Muscle layer of colon (tissue), 2 donors: ENCODE measurements at regions not wholly inside any gene's neighbourhood (a gene's known extent, or its start where the extent isn't known, plus 50 kb on each side); places are given as distances from the start of the nearest gene placed in this dataset.

Source experiments
- H3K27ac ChIP-seq: one replicate; pipeline ENCODE4 v1.7.0; 2013; ENCODE audit warnings: low read depth, mild to moderate bottlenecking, low read length, moderate library complexity
- H3K27me3 ChIP-seq, 2 donors: one replicate each; pipeline ENCODE4 v1.7.0; 2013; ENCODE audit warnings: low read length in 2 of 2, mild to moderate bottlenecking in 2 of 2; ENCODE audit not compliant: insufficient read depth in 2 of 2, control insufficient read depth in 1 of 2
- H3K36me3 ChIP-seq: one replicate; pipeline ENCODE4 v1.7.0; 2013; ENCODE audit warnings: mild to moderate bottlenecking, low read length; ENCODE audit not compliant: insufficient read depth
- H3K4me1 ChIP-seq: one replicate; pipeline ENCODE4 v1.7.0; 2013; ENCODE audit warnings: mild to moderate bottlenecking, low read length; ENCODE audit not compliant: insufficient read depth
- H3K4me3 ChIP-seq, 2 donors: one replicate each; pipeline ENCODE4 v1.7.0; 2013; ENCODE audit warnings: low read length in 2 of 2, low read depth in 1 of 2, mild to moderate bottlenecking in 1 of 2, moderate library complexity in 1 of 2
- H3K9ac ChIP-seq: one replicate; pipeline ENCODE4 v1.7.0; 2013; ENCODE audit warnings: low read length
- H3K9me3 ChIP-seq: one replicate; pipeline ENCODE4 v1.7.0; 2013; ENCODE audit warnings: mild to moderate bottlenecking, low read length
- donor health status: abdominal sarcoma.
- donor health status: Adenocarcinoma of cecum.

DNA sequence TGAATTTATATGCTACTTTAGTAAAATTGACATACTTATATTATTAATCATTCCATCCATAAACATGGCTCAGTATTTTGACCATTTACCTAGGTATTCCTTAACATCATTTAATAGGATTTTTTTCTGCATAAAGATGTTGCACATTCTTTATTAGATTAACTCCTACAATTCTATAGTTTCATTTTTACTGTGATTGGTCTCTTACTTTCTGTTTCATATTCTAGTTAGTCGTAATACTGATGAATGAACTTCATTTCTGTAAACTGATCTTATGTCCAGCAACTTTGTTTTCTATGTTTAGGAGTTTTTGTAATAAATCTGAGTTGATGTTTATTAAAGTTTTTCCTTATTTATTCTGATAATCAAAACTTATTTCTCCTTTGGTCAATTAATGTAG is 278.2 kb upstream of the CXXC4 start:
- Histone ChIP-seq H3K36me3 (no peaks in the 10 kb centered on the region), H3K9me3 (no peaks in the 10 kb centered on the region), H3K27ac (no peak overlapping the region)

DNA sequence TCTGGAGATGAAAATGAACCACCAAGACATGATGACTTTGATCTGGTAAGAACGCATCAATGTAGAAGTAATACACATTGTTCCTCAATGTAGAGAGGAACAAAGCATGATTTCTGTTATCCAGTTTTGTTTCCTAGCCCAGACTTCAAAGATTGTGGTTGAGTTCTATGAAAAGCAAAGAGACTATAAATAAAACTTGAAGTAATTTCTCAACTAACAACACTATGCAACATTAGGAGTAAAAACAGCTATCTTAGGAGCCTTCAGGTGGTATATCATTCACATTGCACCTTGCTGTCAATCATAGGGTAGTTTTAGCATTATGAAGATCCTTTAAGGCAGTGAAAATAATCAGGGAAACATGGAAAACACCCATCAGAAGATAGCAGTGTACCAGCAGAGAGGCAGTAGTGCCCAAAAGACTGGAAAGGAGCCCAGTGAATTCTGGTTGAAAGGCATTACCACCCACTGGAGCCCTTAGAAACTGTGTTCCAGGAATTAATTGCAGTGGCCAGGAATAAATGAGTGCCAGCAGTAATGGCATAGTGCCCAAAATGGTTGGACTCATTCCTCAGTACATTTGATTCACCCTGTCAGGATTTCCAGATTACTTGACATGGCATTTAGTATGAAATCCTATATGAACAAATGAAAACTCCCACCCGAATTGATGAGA is 300.7 kb upstream of the CXXC4 start:
- H3K9me3 ChIP-seq: no peaks in the 10 kb centered on the region
- no peak overlapping the region for H3K27ac ChIP-seq
- no peaks in the 10 kb centered on the region for H3K36me3 ChIP-seq
- H3K4me3 ChIP-seq: no peak overlapping the region
- no peaks in the 10 kb centered on the region for H3K4me1 ChIP-seq
- no peak overlapping the region for H3K9ac ChIP-seq
- H3K27me3 ChIP-seq: no peaks in the 10 kb centered on the region

More for the DNA sequence above, 278.2 kb upstream of the CXXC4 start:
- Histone ChIP-seq H3K4me1 (no peaks in the 10 kb centered on the region), H3K27me3 (no peaks in the 10 kb centered on the region), H3K9ac (no peak overlapping the region), H3K4me3 (no peak overlapping the region)

DNA sequence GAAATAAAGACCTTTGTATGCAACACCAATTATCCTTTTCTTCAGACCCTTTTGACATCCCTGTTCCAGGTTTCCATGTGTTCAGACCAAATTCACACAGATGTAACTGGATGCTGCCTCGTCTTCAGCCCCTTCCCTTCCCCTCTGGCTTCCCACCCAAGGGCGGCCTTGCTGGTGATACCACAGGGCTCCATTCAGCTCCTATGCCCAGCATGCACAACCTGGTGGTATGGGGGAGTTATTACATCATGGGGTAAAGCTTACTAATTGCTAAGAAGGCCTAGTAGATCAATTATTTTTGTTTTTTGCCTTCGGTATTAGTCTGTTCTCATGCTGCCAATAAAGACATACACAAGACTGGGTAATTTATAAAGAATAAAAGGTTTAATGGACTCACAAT is 317.0 kb upstream of the CXXC4 start:
- Histone ChIP-seq H3K36me3 (no peaks in the 10 kb centered on the region), H3K27me3 (no peaks in the 10 kb centered on the region), H3K4me3 (no peak overlapping the region), H3K27ac (no peak overlapping the region), H3K9ac (no peak overlapping the region), H3K4me1 (no peaks in the 10 kb centered on the region), H3K9me3 (no peaks in the 10 kb centered on the region)

DNA sequence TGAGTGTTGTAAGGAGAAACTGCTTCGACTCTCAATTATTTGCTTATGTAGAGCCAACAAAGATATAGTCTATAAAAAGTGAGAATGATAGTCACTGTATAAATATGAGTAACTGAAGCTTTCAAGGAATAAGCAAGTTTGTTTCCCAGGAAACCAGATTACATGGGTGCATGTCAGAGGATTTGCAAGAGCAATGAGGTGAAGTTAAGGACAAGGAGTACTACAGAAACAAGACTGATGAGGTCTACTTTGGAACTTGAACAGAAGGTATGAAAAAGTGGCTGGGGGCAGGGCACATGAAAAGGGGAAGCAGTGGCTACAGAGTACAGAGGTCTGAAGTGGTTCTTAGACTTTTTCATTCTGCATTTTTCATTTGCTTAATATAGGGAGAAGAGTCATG is 321.0 kb upstream of the CXXC4 start:
- Histone ChIP-seq H3K4me3 (no peak overlapping the region), H3K27ac (no peak overlapping the region), H3K9ac (no peak overlapping the region), H3K36me3 (no peaks in the 10 kb centered on the region), H3K4me1 (no peaks in the 10 kb centered on the region), H3K27me3 (no peaks in the 10 kb centered on the region), H3K9me3 (no peaks in the 10 kb centered on the region)

DNA sequence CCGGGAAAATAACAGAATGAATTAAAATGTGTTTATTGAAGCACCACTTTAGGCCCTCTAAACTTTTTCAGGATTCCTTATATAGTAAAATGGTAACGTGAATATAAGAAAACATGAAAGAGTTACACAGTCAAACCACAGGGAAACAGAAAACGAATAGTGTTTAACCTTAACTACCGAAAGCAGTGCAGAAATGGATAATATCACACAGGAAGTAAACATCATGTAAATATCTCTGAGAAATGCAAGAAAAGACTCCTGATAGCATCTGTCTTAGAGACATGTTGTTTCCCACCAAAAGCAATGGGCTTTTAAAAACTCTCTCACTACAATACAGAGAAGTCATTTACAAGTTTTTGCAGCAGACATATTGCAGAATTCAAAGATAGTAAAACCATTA is 323.9 kb upstream of the CXXC4 start:
- Histone ChIP-seq H3K9ac (no peak overlapping the region), H3K27ac (no peak overlapping the region), H3K36me3 (no peaks in the 10 kb centered on the region), H3K27me3 (no peaks in the 10 kb centered on the region), H3K4me1 (no peaks in the 10 kb centered on the region), H3K9me3 (no peaks in the 10 kb centered on the region), H3K4me3 (no peak overlapping the region)

DNA sequence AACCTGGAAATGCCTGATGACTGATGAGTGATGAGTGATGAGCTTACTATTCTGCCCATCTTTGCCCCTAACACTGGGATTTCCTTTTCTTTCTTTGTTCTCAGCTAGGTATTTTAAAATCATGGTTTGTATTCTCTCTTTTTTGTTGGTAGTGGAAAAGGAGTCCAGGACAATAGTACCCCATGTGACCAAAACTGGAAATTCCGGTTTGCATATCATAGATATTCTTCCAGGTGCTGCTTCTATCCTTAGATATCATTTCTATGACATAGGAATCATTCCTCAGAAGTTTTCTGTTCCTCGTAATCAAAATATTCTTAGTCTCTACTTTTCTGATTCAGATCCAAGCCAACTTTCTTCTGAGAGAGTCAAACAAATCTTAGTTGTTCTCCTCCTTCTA is 320.5 kb upstream of the TET2 start:
- Histone ChIP-seq H3K9ac (no peak overlapping the region), H3K27me3 (no peaks in the 10 kb centered on the region), H3K4me1 (no peaks in the 10 kb centered on the region), H3K27ac (no peak overlapping the region), H3K4me3 (no peak overlapping the region), H3K36me3 (no peaks in the 10 kb centered on the region), H3K9me3 (no peaks in the 10 kb centered on the region)

DNA sequence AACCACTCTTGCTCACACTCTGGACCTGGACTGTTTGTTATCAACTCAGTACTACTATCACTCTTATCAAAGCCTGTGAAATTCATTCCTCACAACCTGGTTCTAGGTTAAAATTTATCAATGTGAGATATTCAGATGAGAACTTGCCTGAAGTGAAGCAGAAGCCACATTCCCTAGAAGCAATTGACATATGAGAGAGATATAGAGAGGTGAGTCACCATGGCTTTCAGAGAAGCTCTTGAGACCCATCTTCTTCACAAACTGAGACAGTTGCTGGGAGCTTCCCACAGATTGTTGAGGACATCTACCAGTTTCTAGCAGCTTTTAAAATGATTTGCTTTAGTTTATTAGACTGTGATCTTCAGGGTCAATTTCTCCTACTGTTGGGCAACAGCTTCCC is 316.9 kb upstream of the TET2 start:
- no peaks in the 10 kb centered on the region for H3K4me1 ChIP-seq
- H3K36me3 ChIP-seq: no peaks in the 10 kb centered on the region

DNA sequence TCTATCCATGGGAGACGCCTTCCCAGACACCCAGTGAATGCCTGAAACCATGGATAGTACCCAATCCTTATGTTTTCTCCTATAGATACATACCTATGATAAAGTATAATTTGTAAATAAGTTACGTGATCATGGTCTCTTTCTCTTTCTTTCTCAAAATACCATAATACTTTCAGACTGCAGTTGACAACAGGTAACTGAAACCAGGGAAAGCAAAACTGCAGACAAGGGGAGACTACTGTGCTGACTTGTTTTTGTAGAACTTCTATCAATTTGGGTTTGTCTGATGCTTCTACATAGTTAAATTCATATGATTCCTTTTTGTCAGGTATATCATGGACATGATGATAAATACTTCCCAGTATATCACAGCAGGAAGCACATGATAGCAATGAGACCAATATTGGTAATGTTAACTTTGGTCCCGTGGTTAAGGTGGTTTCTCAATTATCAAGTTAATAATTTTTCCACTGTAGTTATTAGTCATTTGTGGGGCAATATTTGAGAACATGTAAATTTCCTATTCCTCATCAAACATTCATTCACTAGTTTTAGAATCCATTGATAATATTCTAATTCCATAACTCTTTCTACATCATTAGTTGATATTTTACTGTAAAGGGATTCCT is 298.0 kb upstream of the TET2 start:
- no peak overlapping the region for H3K27ac ChIP-seq
- no peak overlapping the region for H3K4me3 ChIP-seq
- no peaks in the 10 kb centered on the region for H3K36me3 ChIP-seq
- H3K4me1 ChIP-seq: no peaks in the 10 kb centered on the region
- H3K9me3 ChIP-seq: no peaks in the 10 kb centered on the region
- H3K9ac ChIP-seq: no peak overlapping the region
- H3K27me3 ChIP-seq: no peaks in the 10 kb centered on the region

More for the DNA sequence above, 316.9 kb upstream of the TET2 start:
- Histone ChIP-seq H3K27ac (no peak overlapping the region), H3K4me3 (no peak overlapping the region), H3K27me3 (no peaks in the 10 kb centered on the region), H3K9ac (no peak overlapping the region), H3K9me3 (no peaks in the 10 kb centered on the region)

DNA sequence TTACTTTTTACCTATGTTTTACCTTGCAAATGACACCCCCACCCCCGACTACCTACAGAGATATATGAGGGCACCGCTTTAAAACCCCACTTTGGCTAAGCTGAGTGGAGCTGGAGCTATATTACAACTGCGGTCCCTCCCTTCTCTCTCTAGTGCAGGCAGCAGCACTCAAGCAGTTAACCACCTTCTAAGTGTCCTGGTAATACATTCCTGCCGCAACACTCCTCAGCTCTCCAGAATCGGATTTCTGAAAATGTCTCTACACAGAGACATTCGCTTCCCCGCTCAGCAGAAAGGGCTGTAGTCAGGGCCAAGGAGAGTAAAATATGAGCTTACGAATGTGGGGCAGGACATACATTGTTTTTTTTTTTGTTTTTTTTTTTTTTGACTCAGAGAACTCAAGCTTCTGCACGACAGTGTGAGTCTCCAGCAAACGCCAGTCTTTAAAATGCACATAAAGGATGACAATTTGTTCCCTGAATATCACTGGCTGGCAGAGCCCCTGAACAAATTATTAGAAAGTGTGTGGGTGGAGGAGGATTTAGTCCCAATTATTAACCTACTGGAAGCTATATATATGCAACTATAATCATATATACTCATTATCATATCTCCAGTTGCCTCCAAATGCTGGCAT is 287.0 kb upstream of the TET2 start:
- Histone ChIP-seq H3K4me1 (no peaks in the 10 kb centered on the region), H3K9ac (no peak overlapping the region), H3K27ac (no peak overlapping the region), H3K27me3 (no peaks in the 10 kb centered on the region), H3K9me3 (no peaks in the 10 kb centered on the region), H3K36me3 (no peaks in the 10 kb centered on the region), H3K4me3 (no peak overlapping the region)

DNA sequence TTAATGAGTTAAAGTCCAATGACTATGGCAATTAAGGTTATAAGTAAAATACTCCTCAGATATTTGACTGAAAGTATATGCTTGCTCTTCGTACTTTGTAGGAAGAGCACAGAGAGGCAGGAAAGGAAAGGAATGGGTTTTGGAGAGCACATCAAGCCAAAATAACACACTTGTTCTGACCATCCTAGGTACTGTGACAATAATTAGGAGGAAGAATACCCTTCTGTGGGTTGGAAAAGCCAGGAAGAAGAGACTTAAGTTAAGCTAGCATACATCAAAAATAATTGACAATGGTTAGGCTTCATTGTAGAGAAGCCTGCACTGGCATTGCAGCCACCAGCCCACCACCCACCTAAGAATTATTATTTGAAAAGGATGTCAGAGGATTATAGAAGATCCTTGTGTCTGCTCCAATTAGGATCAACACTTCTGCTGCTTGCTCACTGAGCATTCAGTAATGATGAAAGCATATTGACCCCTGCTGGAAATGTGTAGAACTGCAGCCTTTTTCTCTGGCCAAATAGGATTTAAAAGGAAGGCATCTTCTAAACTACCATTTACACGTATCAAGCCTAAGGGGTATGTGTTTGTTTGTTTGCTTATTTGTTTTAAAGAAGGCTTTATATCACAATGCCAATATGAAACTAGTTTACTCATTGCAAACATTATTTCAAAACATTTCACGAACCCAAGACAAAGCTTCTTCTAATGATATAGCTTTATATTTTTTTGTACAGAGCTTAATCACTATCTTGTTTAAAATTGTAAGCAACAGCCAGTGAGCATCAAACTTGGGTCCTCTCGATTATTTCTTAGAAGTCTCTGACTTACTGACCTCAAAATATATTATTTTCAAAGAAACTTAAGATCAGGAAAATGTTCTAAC is 286.2 kb upstream of the TET2 start:
- no peaks in the 10 kb centered on the region for H3K9me3 ChIP-seq
- H3K4me1 ChIP-seq: no peaks in the 10 kb centered on the region
- no peaks in the 10 kb centered on the region for H3K36me3 ChIP-seq
- H3K9ac ChIP-seq: no peak overlapping the region
- H3K27me3 ChIP-seq: no peaks in the 10 kb centered on the region
- H3K27ac ChIP-seq: no peak overlapping the region
- H3K4me3 ChIP-seq: no peak overlapping the region

DNA sequence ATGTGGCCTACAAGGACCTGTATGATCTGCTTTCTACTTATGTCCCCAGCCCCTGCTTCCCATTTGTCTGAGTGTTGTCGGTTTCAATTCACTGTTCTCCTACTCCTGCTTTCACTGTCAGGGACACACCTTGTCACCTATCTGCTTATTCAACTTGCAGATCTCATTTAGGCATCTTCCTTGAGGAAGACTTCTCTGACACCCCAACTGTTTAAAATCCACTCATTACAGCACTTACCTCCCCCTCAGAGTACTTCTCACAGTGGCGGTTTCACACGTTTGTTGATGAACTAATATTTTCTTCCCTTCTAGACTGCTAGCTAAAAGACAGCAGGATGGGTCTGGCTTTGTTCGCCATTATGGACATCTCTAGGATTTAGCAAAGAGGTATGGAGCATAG is 279.9 kb upstream of the TET2 start:
- no peak overlapping the region for H3K27ac ChIP-seq
- H3K4me1 ChIP-seq: no peaks in the 10 kb centered on the region
- no peak overlapping the region for H3K9ac ChIP-seq
- no peaks in the 10 kb centered on the region for H3K27me3 ChIP-seq
- no peak overlapping the region for H3K4me3 ChIP-seq
- no peaks in the 10 kb centered on the region for H3K9me3 ChIP-seq
- H3K36me3 ChIP-seq: no peaks in the 10 kb centered on the region
